Neuronal stem cell (in vitro differentiated cells): ENCODE measurements at regions not wholly inside any gene's neighbourhood (a gene's known extent, or its start where the extent isn't known, plus 50 kb on each side); places are given as distances from the start of the nearest gene placed in this dataset.
A peak's percentile ranks its signal among the peaks of the same experiment; 100 is the strongest.

Experiments
- DNase-seq: peaks from one replicate; pipeline ENCODE4 v3.0.0-alpha.2; 2013; ENCODE audit warnings: low spot score
- H2AFZ ChIP-seq: one replicate; pipeline ENCODE4 v1.6.1; 2013; ENCODE audit warnings: mild to moderate bottlenecking, low read length, inconsistent platforms
- H2AK5ac ChIP-seq: 2 replicates; pipeline ENCODE4 v1.6.1; 2013; ENCODE audit warnings: low read depth, mild to moderate bottlenecking, inconsistent platforms, low read length, moderate library complexity, mixed read lengths
- H2BK120ac ChIP-seq: 2 replicates; pipeline ENCODE4 v1.6.1; 2013; ENCODE audit warnings: low read depth, mild to moderate bottlenecking, inconsistent platforms, low read length, moderate library complexity, mixed read lengths
- H2BK12ac ChIP-seq: one replicate; pipeline ENCODE4 v1.6.1; 2013; ENCODE audit warnings: low read length, inconsistent platforms
- H2BK15ac ChIP-seq: 2 replicates; pipeline ENCODE4 v1.6.1; 2013; ENCODE audit warnings: mild to moderate bottlenecking, low read length, inconsistent platforms, mixed read lengths
- H2BK5ac ChIP-seq: one replicate; pipeline ENCODE4 v1.6.1; 2013; ENCODE audit warnings: inconsistent platforms, mild to moderate bottlenecking, low read length, moderate library complexity
- H3K14ac ChIP-seq: one replicate; pipeline ENCODE4 v1.6.1; 2013; ENCODE audit warnings: low read length, inconsistent platforms
- H3K18ac ChIP-seq: 2 replicates; pipeline ENCODE4 v1.6.1; 2013; ENCODE audit warnings: low read length, inconsistent platforms
- H3K23ac ChIP-seq: 2 replicates; pipeline ENCODE4 v1.6.1; 2013; ENCODE audit warnings: low read depth, mild to moderate bottlenecking, mixed read lengths, low read length, inconsistent platforms; ENCODE audit not compliant: poor library complexity
- H3K27ac ChIP-seq: replicated peaks from 3 replicates; pipeline ENCODE4 v1.5.1; 2013; ENCODE audit warnings: low read length, inconsistent platforms
- H3K27me3 ChIP-seq, 3 experiments: 2 replicates each; pipeline ENCODE4 v1.6.1; 2013; ENCODE audit warnings: low read length in 3 of 3, mild to moderate bottlenecking in 2 of 3, inconsistent platforms in 1 of 3, low read depth in 1 of 3, mixed read lengths in 1 of 3, moderate library complexity in 1 of 3; ENCODE audit not compliant: control insufficient read depth in 3 of 3, insufficient read depth in 3 of 3
- H3K36me3 ChIP-seq, 2 donors: replicated peaks in 1 of 2; 2 replicates each; pipeline ENCODE4 v1.6.1; 2013; ENCODE audit warnings: low read length in 2 of 2; ENCODE audit not compliant: control insufficient read depth in 2 of 2, insufficient read depth in 2 of 2
- H3K4ac ChIP-seq: 2 replicates; pipeline ENCODE4 v1.6.1; 2013; ENCODE audit warnings: inconsistent platforms, mild to moderate bottlenecking, low read length, moderate library complexity
- H3K4me1 ChIP-seq, 2 donors: 1 replicate in 1 of 2; 2 replicates in 1 of 2; pipeline ENCODE4 v1.6.1; 2013; ENCODE audit warnings: low read length in 2 of 2, low read depth in 1 of 2; ENCODE audit not compliant: control insufficient read depth in 2 of 2, insufficient read depth in 1 of 2
- H3K4me2 ChIP-seq: one replicate; pipeline ENCODE4 v1.6.1; 2013; ENCODE audit warnings: mild to moderate bottlenecking, low read length, inconsistent platforms; ENCODE audit not compliant: insufficient read depth, poor library complexity, severe bottlenecking
- H3K4me3 ChIP-seq, 2 donors: 2 replicates each; pipeline ENCODE4 v1.5.1; 2013; ENCODE audit warnings: low read length in 2 of 2, mild to moderate bottlenecking in 2 of 2, inconsistent platforms in 1 of 2, moderate library complexity in 1 of 2
- H3K79me1 ChIP-seq: one replicate; pipeline ENCODE4 v1.6.1; 2013; ENCODE audit warnings: low read depth, mild to moderate bottlenecking, inconsistent platforms, low read length, moderate library complexity
- H3K9ac ChIP-seq: one replicate; pipeline ENCODE4 v1.6.1; 2013; ENCODE audit warnings: mild to moderate bottlenecking, low read depth, low read length, inconsistent platforms; ENCODE audit not compliant: poor library complexity
- H3K9me3 ChIP-seq, 2 donors: replicated peaks in 1 of 2; 2 replicates each; pipeline versions ENCODE3 to v1.6.1; 2013; ENCODE audit warnings: low read length in 2 of 2, mild to moderate bottlenecking in 2 of 2, inconsistent platforms in 1 of 2, low read depth in 1 of 2, mixed read lengths in 1 of 2, moderate library complexity in 1 of 2; ENCODE audit not compliant: control insufficient read depth in 2 of 2, insufficient read depth in 1 of 2
- H4K8ac ChIP-seq: one replicate; pipeline ENCODE4 v1.6.1; 2013; ENCODE audit warnings: low read depth, mild to moderate bottlenecking, inconsistent platforms, low read length, moderate library complexity
- H4K91ac ChIP-seq: one replicate; pipeline ENCODE4 v1.6.1; 2013; ENCODE audit warnings: low read length, low read depth, mild to moderate bottlenecking, inconsistent platforms; ENCODE audit not compliant: poor library complexity
- WGBS, 2 donors: extraction: QIAGEN DNeasy Blood & Tissue Kit; methylation state at CpG; one replicate each; pipeline ENCODE4 v1.1.7; 2013; ENCODE audit warnings: missing lambda C conversion rate in 2 of 2, mixed read lengths in 1 of 2; ENCODE audit not compliant: insufficient read length in 2 of 2, insufficient replicate concordance in 1 of 2; ENCODE audit errors: extremely low coverage in 2 of 2; 5-methylcytosine and 5-hydroxymethylcytosine counted together

- no peak overlapping the region for H4K8ac ChIP-seq
- no peak overlapping the region for H3K18ac ChIP-seq
- no CpG with 5 or more reads among the region's 1 CpG for WGBS, 2 donors
- no peaks in the 10 kb centered on the region for H3K4me1 ChIP-seq
- H2BK5ac ChIP-seq = no peak overlapping the region
- no peak overlapping the region for H3K4me3 ChIP-seq
- H3K27me3 ChIP-seq = no peaks in the 10 kb centered on the region
- no peak overlapping the region for H3K9ac ChIP-seq
- H2AK5ac ChIP-seq = no peak overlapping the region
- no peak overlapping the region for H3K27ac ChIP-seq
- no peak overlapping the region for H3K4ac ChIP-seq
- DNase-seq = no peak
- no peak overlapping the region for H3K14ac ChIP-seq
- H3K9me3 ChIP-seq = peaks cover 0 to 4% of the 10 kb centered on the region in 2 donors
- no peak overlapping the region for H2BK15ac ChIP-seq
- H3K4me2 ChIP-seq = no peak overlapping the region
- no peak overlapping the region for H2BK12ac ChIP-seq
- no peak overlapping the region for H2BK120ac ChIP-seq
- H3K23ac ChIP-seq = no peak overlapping the region
- H4K91ac ChIP-seq = no peak overlapping the region
- no peak overlapping the region for H2AFZ ChIP-seq
- H3K79me1 ChIP-seq = no peaks in the 10 kb centered on the region
- H3K36me3 ChIP-seq = no peaks in the 10 kb centered on the region
Measured at GRCh38 chr6:97572943-97573342, 289.9 kb upstream of the MMS22L start.

- no peak overlapping the region for H3K23ac ChIP-seq
- H2BK120ac ChIP-seq = no peak overlapping the region
- H2AK5ac ChIP-seq = no peak overlapping the region
- no peak overlapping the region for H3K27ac ChIP-seq
- H3K18ac ChIP-seq = no peak overlapping the region
- H2AFZ ChIP-seq = peak overlapping the region; percentile 64
- no peak overlapping the region for H2BK15ac ChIP-seq
- no peaks in the 10 kb centered on the region for H3K79me1 ChIP-seq
- H2BK5ac ChIP-seq = no peak overlapping the region
- no peak overlapping the region for H3K14ac ChIP-seq
- H3K9me3 ChIP-seq = no peaks in the 10 kb centered on the region
- no peak overlapping the region for H4K91ac ChIP-seq
- H4K8ac ChIP-seq = no peak overlapping the region
- no peak overlapping the region for H3K9ac ChIP-seq
- no peak overlapping the region for H3K4me2 ChIP-seq
- no peak overlapping the region for H3K4me3 ChIP-seq
- H3K36me3 ChIP-seq = no peaks in the 10 kb centered on the region
- no peak overlapping the region for H3K4ac ChIP-seq
- no peak overlapping the region for H2BK12ac ChIP-seq
- peaks cover 0 to 1% of the 10 kb centered on the region in 2 donors for H3K4me1 ChIP-seq
- H3K27me3 ChIP-seq = no peaks in the 10 kb centered on the region
- peak; percentile 3 for DNase-seq
Measured at GRCh38 chr6:97586344-97586743, 303.3 kb upstream of the MMS22L start.

GRCh38 chr6:97591955-97592354 lies 308.9 kb upstream of the MMS22L start:
- Histone ChIP-seq H2BK120ac (no peak overlapping the region), H3K14ac (no peak overlapping the region), H3K4me3 (no peak overlapping the region), H3K9me3 (peaks cover 0 to 4% of the 10 kb centered on the region in 2 donors), H4K8ac (no peak overlapping the region), H3K27me3 (no peaks in the 10 kb centered on the region), H3K9ac (no peak overlapping the region), H3K79me1 (no peaks in the 10 kb centered on the region), H4K91ac (no peak overlapping the region), H2BK15ac (no peak overlapping the region), H3K4ac (no peak overlapping the region), H2BK12ac (no peak overlapping the region), H3K36me3 (no peaks in the 10 kb centered on the region), H3K4me1 (no peaks in the 10 kb centered on the region), H2AFZ (no peak overlapping the region), H3K18ac (no peak overlapping the region), H3K23ac (no peak overlapping the region), H3K27ac (no peak overlapping the region), H2BK5ac (no peak overlapping the region), H3K4me2 (no peak overlapping the region), H2AK5ac (no peak overlapping the region)
- WGBS, 2 donors = no CpG with 5 or more reads among the region's 6 CpGs
- no peak for DNase-seq

GRCh38 chr6:97594844-97595243 lies 311.8 kb upstream of the MMS22L start:
- H3K4me1 ChIP-seq = no peaks in the 10 kb centered on the region
- H3K18ac ChIP-seq = no peak overlapping the region
- no CpG with 5 or more reads among the region's 3 CpGs for WGBS, 2 donors
- H3K23ac ChIP-seq = no peak overlapping the region
- no peak overlapping the region for H3K9ac ChIP-seq
- H3K9me3 ChIP-seq = peaks cover 0 to 4% of the 10 kb centered on the region in 2 donors
- H2BK12ac ChIP-seq = no peak overlapping the region
- H3K4me2 ChIP-seq = no peak overlapping the region
- H3K36me3 ChIP-seq = no peaks in the 10 kb centered on the region
- H3K27me3 ChIP-seq = no peaks in the 10 kb centered on the region
- H2BK120ac ChIP-seq = no peak overlapping the region
- H3K4ac ChIP-seq = no peak overlapping the region
- no peak overlapping the region for H3K4me3 ChIP-seq
- H4K91ac ChIP-seq = no peak overlapping the region
- DNase-seq = no peak
- no peak overlapping the region for H3K14ac ChIP-seq
- H2AK5ac ChIP-seq = no peak overlapping the region
- no peak overlapping the region for H2BK5ac ChIP-seq
- no peak overlapping the region for H3K27ac ChIP-seq
- no peak overlapping the region for H2BK15ac ChIP-seq
- H2AFZ ChIP-seq = no peak overlapping the region
- H4K8ac ChIP-seq = no peak overlapping the region
- H3K79me1 ChIP-seq = no peaks in the 10 kb centered on the region
